Hepatocyte (in vitro differentiated cells): ENCODE measurements at regions not wholly inside any gene's neighbourhood (a gene's known extent, or its start where the extent isn't known, plus 50 kb on each side); places are given as distances from the start of the nearest gene placed in this dataset.

Source experiments
- DNase-seq: peaks from one replicate; pipeline ENCODE4 v3.0.0-alpha.2; 2016; ENCODE audit warnings: low spot score
- H2AFZ ChIP-seq: fragments of 200-600 bp; sonication (generic); 2 replicates; pipeline ENCODE4 v1.6.0; 2016; ENCODE audit warnings: antibody characterized with exemption, mild to moderate bottlenecking
- H3K27ac ChIP-seq: fragments of 200-600 bp; sonication (generic); 2 replicates; pipeline ENCODE4 v1.5.1; 2016; ENCODE audit warnings: mild to moderate bottlenecking
- H3K27me3 ChIP-seq: fragments of 200-600 bp; sonication (generic); 2 replicates; pipeline ENCODE4 v1.6.1; 2016
- H3K36me3 ChIP-seq: fragments of 200-600 bp; sonication (generic); replicated peaks from 2 replicates; pipeline ENCODE4 v1.5.1; 2016; ENCODE audit warnings: low read depth; ENCODE audit not compliant: insufficient read depth
- H3K4me1 ChIP-seq: fragments of 200-600 bp; sonication (generic); 2 replicates; pipeline ENCODE4 v1.5.1; 2016; ENCODE audit warnings: mild to moderate bottlenecking, moderate library complexity; ENCODE audit not compliant: insufficient read depth
- H3K4me2 ChIP-seq: fragments of 200-600 bp; sonication (generic); 2 replicates; pipeline ENCODE4 v1.6.0; 2016
- H3K4me3 ChIP-seq: fragments of 200-600 bp; sonication (generic); 2 replicates; pipeline ENCODE4 v1.5.1; 2016; ENCODE audit warnings: mild to moderate bottlenecking
- H3K79me2 ChIP-seq: fragments of 200-600 bp; sonication (generic); 2 replicates; pipeline ENCODE4 v1.6.0; 2017; ENCODE audit warnings: mild to moderate bottlenecking
- H3K9me2 ChIP-seq: fragments of 200-600 bp; sonication (generic); replicated peaks from 2 replicates; pipeline ENCODE4 v1.6.0; 2017; ENCODE audit warnings: mild to moderate bottlenecking; ENCODE audit not compliant: insufficient read depth
- H3K9me3 ChIP-seq: fragments of 200-600 bp; sonication (generic); 2 replicates; pipeline ENCODE4 v1.5.1; 2016; ENCODE audit warnings: low read depth, mild to moderate bottlenecking
- H4K20me1 ChIP-seq: fragments of 200-600 bp; sonication (generic); 2 replicates; pipeline ENCODE4 v1.6.0; 2016; ENCODE audit warnings: mild to moderate bottlenecking; ENCODE audit not compliant: insufficient read depth, poor library complexity, severe bottlenecking
- EZH2 ChIP-seq: fragments of 200-600 bp; sonication (generic); IDR thresholded peaks from 2 replicates; pipeline ENCODE4 v1.6.1; 2016; ENCODE audit warnings: antibody characterized with exemption, mild to moderate bottlenecking, borderline replicate concordance
- EZH2phosphoT487 ChIP-seq: fragments of 200-600 bp; sonication (generic); IDR thresholded peaks from one replicate; pipeline ENCODE4 v1.6.1; 2018; ENCODE audit warnings: antibody characterized with exemption, mild to moderate bottlenecking, low read depth, moderate library complexity; ENCODE audit not compliant: unreplicated experiment, severe bottlenecking
- WGBS: methylation state at CpG from one replicate; pipeline ENCODE4 v1.1.6; 2016; ENCODE audit warnings: low lambda C conversion rate; ENCODE audit errors: missing lambda C conversion rate; 5-methylcytosine and 5-hydroxymethylcytosine counted together
- TF ChIP-seq, protein P1 (sequence below): fragments of 200-600 bp; sonication (generic); IDR thresholded peaks from 2 replicates; pipeline ENCODE4 v1.5.1; 2016; ENCODE audit warnings: antibody characterized with exemption, mild to moderate bottlenecking; ENCODE audit not compliant: poor library complexity

DNA sequence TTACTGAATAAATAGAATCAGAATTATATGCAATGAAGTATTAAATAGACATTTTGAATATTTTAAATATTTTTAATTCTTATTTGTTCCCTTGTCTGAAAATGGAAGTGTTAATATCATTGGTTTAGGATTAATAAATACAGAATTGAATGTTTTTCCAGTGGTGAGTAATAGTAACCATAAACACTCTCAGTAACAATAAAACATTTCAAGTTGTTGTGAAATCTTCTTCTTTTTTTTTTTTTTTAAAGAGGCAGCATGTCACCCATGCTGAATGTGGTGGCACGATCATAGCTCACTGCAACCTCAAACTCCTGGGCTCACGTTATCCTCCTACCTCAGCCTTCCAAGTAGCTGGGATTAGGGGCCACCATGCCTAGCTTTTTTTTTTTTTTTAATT is 86.2 kb upstream of the ZBTB18 start:
- Histone ChIP-seq H3K36me3 (no peaks in the 10 kb centered on the region), H3K4me3 (no peak overlapping the region), H3K9me3 (no peaks in the 10 kb centered on the region), H3K4me1 (no peaks in the 10 kb centered on the region), H3K4me2 (no peak overlapping the region), H3K27me3 (no peaks in the 10 kb centered on the region), H3K9me2 (no peaks in the 10 kb centered on the region), H2AFZ (no peak overlapping the region), H4K20me1 (no peaks in the 10 kb centered on the region), H3K27ac (no peak overlapping the region), H3K79me2 (no peaks in the 10 kb centered on the region)
- WGBS, result 98% methylated on average over 2 of the region's 2 CpGs
- no peak for TF ChIP-seq EZH2phosphoT487
- TF ChIP-seq, protein P1, sequence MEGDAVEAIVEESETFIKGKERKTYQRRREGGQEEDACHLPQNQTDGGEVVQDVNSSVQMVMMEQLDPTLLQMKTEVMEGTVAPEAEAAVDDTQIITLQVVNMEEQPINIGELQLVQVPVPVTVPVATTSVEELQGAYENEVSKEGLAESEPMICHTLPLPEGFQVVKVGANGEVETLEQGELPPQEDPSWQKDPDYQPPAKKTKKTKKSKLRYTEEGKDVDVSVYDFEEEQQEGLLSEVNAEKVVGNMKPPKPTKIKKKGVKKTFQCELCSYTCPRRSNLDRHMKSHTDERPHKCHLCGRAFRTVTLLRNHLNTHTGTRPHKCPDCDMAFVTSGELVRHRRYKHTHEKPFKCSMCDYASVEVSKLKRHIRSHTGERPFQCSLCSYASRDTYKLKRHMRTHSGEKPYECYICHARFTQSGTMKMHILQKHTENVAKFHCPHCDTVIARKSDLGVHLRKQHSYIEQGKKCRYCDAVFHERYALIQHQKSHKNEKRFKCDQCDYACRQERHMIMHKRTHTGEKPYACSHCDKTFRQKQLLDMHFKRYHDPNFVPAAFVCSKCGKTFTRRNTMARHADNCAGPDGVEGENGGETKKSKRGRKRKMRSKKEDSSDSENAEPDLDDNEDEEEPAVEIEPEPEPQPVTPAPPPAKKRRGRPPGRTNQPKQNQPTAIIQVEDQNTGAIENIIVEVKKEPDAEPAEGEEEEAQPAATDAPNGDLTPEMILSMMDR, result no peak
- no peak for TF ChIP-seq EZH2
- no peak for DNase-seq

DNA sequence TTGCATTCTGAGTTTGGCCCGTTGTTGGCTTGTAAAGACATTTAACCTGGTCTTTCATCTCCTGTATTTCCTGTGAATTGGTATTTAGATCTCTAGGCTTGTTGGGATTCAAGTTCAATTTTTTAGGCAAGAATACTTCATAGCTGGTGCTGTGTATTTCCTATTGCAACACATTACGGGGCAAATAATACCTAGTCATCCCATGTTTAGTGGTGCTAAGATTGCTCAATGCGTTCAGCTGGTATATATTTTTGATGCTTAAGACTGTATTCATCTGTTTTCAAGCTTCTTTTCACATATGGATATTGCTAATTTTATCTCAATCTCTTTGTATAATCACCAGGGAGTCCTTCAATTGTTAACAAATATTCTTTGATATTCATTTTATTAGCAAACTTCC is 87.5 kb upstream of the ZBTB18 start:
- H3K36me3 ChIP-seq, result no peaks in the 10 kb centered on the region
- H3K4me3 ChIP-seq, result no peak overlapping the region
- WGBS, result 86% methylated on average over 3 of the region's 3 CpGs
- H4K20me1 ChIP-seq, result no peaks in the 10 kb centered on the region
- no peaks in the 10 kb centered on the region for H3K4me1 ChIP-seq
- no peaks in the 10 kb centered on the region for H3K9me3 ChIP-seq
- no peaks in the 10 kb centered on the region for H3K79me2 ChIP-seq
- H3K27ac ChIP-seq, result no peak overlapping the region
- H2AFZ ChIP-seq, result no peak overlapping the region
- no peaks in the 10 kb centered on the region for H3K27me3 ChIP-seq
- H3K9me2 ChIP-seq, result no peaks in the 10 kb centered on the region
- no peak overlapping the region for H3K4me2 ChIP-seq
- no peak for TF ChIP-seq EZH2
- TF ChIP-seq, protein P1, result no peak
- no peak for TF ChIP-seq EZH2phosphoT487
- no peak for DNase-seq

DNA sequence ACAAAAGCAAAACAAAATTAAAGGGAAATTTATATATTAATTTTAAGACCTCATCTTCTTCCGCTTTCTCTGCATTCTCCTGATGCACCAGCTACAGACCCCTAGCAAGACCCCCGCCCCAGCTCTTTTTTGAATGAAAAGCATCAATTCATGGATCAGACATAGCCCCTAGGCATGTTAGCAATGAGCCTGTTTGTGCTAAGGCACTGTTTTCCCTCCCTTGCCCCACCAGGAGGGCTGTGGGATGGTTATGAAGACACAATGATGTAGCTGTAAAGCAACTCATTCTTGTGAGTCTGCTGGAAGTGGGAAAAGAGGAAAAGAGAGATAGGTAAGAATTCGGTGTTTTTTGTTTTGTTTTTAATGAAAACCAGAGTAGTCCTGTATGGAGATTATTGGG is 88.5 kb upstream of the ZBTB18 start:
- Histone ChIP-seq H2AFZ (no peak overlapping the region), H4K20me1 (no peaks in the 10 kb centered on the region), H3K9me3 (no peaks in the 10 kb centered on the region), H3K27me3 (no peaks in the 10 kb centered on the region), H3K4me1 (no peaks in the 10 kb centered on the region), H3K4me3 (no peak overlapping the region), H3K79me2 (no peaks in the 10 kb centered on the region), H3K4me2 (no peak overlapping the region), H3K27ac (no peak overlapping the region), H3K36me3 (no peaks in the 10 kb centered on the region), H3K9me2 (no peaks in the 10 kb centered on the region)
- no peak for DNase-seq
- WGBS, result 83% methylated on average over 3 of the region's 3 CpGs
- TF ChIP-seq, protein P1, result no peak
- no peak for TF ChIP-seq EZH2
- no peak for TF ChIP-seq EZH2phosphoT487

DNA sequence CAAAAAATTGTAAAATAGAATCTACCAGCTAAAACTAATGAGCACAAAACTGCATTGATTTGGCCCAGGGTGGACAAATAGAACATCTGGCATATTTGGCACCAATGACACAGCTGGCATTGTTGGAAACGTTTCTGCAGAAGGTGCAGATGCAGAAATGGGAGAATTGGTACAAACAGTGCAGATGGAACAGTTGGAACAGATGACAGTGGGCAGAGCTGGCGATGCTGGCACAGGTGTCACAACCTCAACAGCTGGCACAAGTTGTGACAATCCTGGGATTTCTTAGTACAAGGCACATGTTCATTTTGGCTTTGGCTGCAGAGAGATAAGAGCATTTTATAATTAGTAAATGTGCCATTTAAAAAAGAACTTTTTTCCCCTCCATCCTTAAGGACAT is 91.1 kb upstream of the ZBTB18 start:
- H4K20me1 ChIP-seq, result no peaks in the 10 kb centered on the region
- no peak overlapping the region for H3K4me2 ChIP-seq
- H3K9me3 ChIP-seq, result no peaks in the 10 kb centered on the region
- H2AFZ ChIP-seq, result no peak overlapping the region
- H3K27ac ChIP-seq, result no peak overlapping the region
- H3K9me2 ChIP-seq, result no peaks in the 10 kb centered on the region
- no peaks in the 10 kb centered on the region for H3K79me2 ChIP-seq
- no peak for TF ChIP-seq EZH2
- TF ChIP-seq, protein P1, result no peak
- TF ChIP-seq EZH2phosphoT487, result no peak
- no peaks in the 10 kb centered on the region for H3K36me3 ChIP-seq
- WGBS, result 86% methylated on average over 2 of the region's 2 CpGs
- DNase-seq, result no peak
- H3K27me3 ChIP-seq, result no peaks in the 10 kb centered on the region
- H3K4me3 ChIP-seq, result no peak overlapping the region
- H3K4me1 ChIP-seq, result no peaks in the 10 kb centered on the region
